ENCODE measurements at regions not wholly inside any gene's neighbourhood (a gene's known extent, or its start where the extent isn't known, plus 50 kb on each side); places are given as distances from the start of the nearest gene placed in this dataset.

DNA sequence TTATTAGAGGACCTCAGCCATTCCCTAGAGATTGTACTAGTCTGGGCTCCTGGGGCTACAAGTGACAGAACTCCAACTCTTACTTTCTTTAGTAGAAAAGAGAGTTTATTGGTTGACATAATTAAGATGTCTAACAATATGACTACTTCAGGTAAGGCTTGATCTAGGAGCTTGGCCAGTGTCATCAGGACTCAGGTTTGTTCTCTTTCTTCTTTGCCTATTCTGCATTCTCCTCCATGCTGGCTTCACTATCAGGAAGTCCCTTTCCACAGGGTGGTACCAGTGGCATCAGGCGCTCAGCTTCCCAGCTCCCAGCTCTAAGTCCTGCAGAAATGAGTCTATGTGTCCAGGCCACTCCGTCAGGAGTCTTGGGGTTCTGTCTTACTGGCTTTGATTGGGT is 286.1 kb upstream of the EEF2KMT start:
- DNase-seq = no peak
- H3K4me3 ChIP-seq (ENCODE audit: low read length) = no peak overlapping the region
- no peaks in the 10 kb centered on the region for H3K27me3 ChIP-seq (ENCODE audit: control insufficient read depth, insufficient read depth, low read length)
- no peaks in the 10 kb centered on the region for H3K36me3 ChIP-seq (ENCODE audit: control insufficient read depth, insufficient read depth, low read length)
- no peak overlapping the region for H3K27ac ChIP-seq (ENCODE audit: low read length)
- no peaks in the 10 kb centered on the region for H3K4me1 ChIP-seq (ENCODE audit: control insufficient read depth, insufficient read depth, low read length)
- WGBS (ENCODE audit: insufficient coverage) = no CpG with 5 or more reads among the region's 2 CpGs
- H3K9me3 ChIP-seq (replicated peaks; ENCODE audit: control insufficient read depth, low read depth, low read length) = no peaks in the 10 kb centered on the region

- WGBS (ENCODE audit: insufficient coverage) = 60% methylated on average over 1 of the region's 4 CpGs
- Histone ChIP-seq H3K27ac (ENCODE audit: low read length) (no peak overlapping the region), H3K27me3 (ENCODE audit: control insufficient read depth, insufficient read depth, low read length) (no peaks in the 10 kb centered on the region), H3K9me3 (replicated peaks; ENCODE audit: control insufficient read depth, low read depth, low read length) (no peaks in the 10 kb centered on the region), H3K4me1 (ENCODE audit: control insufficient read depth, insufficient read depth, low read length) (no peaks in the 10 kb centered on the region), H3K4me3 (ENCODE audit: low read length) (no peak overlapping the region), H3K36me3 (ENCODE audit: control insufficient read depth, insufficient read depth, low read length) (no peaks in the 10 kb centered on the region)
- DNase-seq = no peak
These were observed 284.9 kb upstream of the EEF2KMT start for GRCh38 chr16:5382484-5382883.

GRCh38 chr16:5381481-5381880 is 283.9 kb upstream of the EEF2KMT start:
- H3K36me3 ChIP-seq (ENCODE audit: control insufficient read depth, insufficient read depth, low read length) = no peaks in the 10 kb centered on the region
- H3K27ac ChIP-seq (ENCODE audit: low read length) = no peak overlapping the region
- WGBS (ENCODE audit: insufficient coverage) = no CpG with 5 or more reads among the region's 3 CpGs
- no peak for DNase-seq
- H3K4me3 ChIP-seq (ENCODE audit: low read length) = no peak overlapping the region
- H3K27me3 ChIP-seq (ENCODE audit: control insufficient read depth, insufficient read depth, low read length) = no peaks in the 10 kb centered on the region
- no peaks in the 10 kb centered on the region for H3K9me3 ChIP-seq (replicated peaks; ENCODE audit: control insufficient read depth, low read depth, low read length)
- H3K4me1 ChIP-seq (ENCODE audit: control insufficient read depth, insufficient read depth, low read length) = no peaks in the 10 kb centered on the region

DNA sequence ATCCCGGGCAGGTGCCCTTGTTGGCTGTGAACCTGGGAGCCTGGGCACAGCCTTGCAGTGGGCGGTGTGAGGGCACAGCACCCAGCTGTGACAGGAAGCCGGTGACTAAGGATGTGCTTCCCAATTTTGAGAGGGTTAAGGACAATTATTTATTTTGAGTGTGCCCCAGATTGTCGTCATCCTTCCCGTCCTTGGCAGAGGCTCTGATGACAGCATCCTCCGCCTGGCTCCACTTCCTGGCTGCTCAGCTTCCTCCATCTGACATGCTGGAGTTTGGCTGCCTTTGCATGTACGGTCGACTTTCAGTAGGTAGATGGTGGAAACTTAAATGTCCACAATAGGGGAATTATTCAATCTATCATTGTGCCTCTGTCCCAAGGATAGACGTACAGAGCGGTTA is 282.4 kb upstream of the EEF2KMT start:
- Histone ChIP-seq H3K36me3 (ENCODE audit: control insufficient read depth, insufficient read depth, low read length) (no peaks in the 10 kb centered on the region), H3K4me1 (ENCODE audit: control insufficient read depth, insufficient read depth, low read length) (no peaks in the 10 kb centered on the region), H3K9me3 (replicated peaks; ENCODE audit: control insufficient read depth, low read depth, low read length) (no peaks in the 10 kb centered on the region), H3K4me3 (ENCODE audit: low read length) (no peak overlapping the region), H3K27ac (ENCODE audit: low read length) (no peak overlapping the region), H3K27me3 (ENCODE audit: control insufficient read depth, insufficient read depth, low read length) (no peaks in the 10 kb centered on the region)
- DNase-seq = no peak
- WGBS (ENCODE audit: insufficient coverage) = 62% methylated on average over 6 of the region's 10 CpGs

- 96% methylated on average over 3 of the region's 4 CpGs for WGBS (ENCODE audit: insufficient coverage)
These were observed 280.9 kb upstream of the EEF2KMT start for GRCh38 chr16:5378531-5378930.

DNA sequence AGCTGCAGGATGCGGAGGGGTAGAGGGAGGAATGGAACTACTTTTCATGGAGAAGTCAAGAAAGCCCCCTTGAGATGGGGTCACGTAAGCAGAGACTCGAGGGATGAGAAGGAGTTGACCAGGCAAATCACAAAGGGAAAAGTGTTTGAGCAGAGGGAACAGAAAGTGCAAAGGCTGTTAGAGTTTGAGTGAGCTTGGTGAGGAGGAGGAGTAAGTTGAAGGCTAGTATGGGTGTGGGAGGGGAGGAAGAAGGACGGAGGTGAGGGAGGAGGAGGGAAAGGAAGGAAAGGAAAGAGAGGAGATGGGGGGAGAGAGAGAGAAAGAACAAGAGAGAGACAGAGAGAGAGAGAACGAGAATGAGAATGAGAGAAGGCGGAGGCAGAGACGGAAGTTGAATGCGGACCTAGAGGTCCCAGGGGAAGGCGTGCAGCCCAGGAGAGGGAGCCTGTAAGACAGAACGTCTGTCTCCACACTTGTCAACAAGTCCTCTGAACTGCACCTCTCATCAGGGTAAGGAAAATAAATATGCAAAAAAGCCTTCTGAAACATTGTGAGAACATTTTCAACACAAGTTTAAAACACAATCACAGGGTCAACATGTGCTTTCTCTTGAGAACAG is 279.8 kb upstream of the EEF2KMT start:
- no peaks in the 10 kb centered on the region for H3K36me3 ChIP-seq (ENCODE audit: control insufficient read depth, insufficient read depth, low read length)
- H3K4me1 ChIP-seq (ENCODE audit: control insufficient read depth, insufficient read depth, low read length) = peaks cover 6% of the 10 kb centered on the region
- no peaks in the 10 kb centered on the region for H3K27me3 ChIP-seq (ENCODE audit: control insufficient read depth, insufficient read depth, low read length)
- H3K9me3 ChIP-seq (replicated peaks; ENCODE audit: control insufficient read depth, low read depth, low read length) = no peaks in the 10 kb centered on the region
- no peak overlapping the region for H3K27ac ChIP-seq (ENCODE audit: low read length)
- H3K4me3 ChIP-seq (ENCODE audit: low read length) = no peak overlapping the region
- WGBS (ENCODE audit: insufficient coverage) = 47% methylated on average over 8 of the region's 10 CpGs
- no peak for DNase-seq

More at GRCh38 chr16:5378531-5378930, 280.9 kb upstream of the EEF2KMT start:
- H3K36me3 ChIP-seq (ENCODE audit: control insufficient read depth, insufficient read depth, low read length) = no peaks in the 10 kb centered on the region
- H3K27me3 ChIP-seq (ENCODE audit: control insufficient read depth, insufficient read depth, low read length) = no peaks in the 10 kb centered on the region
- no peak overlapping the region for H3K27ac ChIP-seq (ENCODE audit: low read length)
- H3K9me3 ChIP-seq (replicated peaks; ENCODE audit: control insufficient read depth, low read depth, low read length) = no peaks in the 10 kb centered on the region
- no peak for DNase-seq
- H3K4me1 ChIP-seq (ENCODE audit: control insufficient read depth, insufficient read depth, low read length) = no peaks in the 10 kb centered on the region
- H3K4me3 ChIP-seq (ENCODE audit: low read length) = no peak overlapping the region

GRCh38 chr16:5374184-5374583 is 276.6 kb upstream of the EEF2KMT start:
- Histone ChIP-seq H3K4me1 (ENCODE audit: control insufficient read depth, insufficient read depth, low read length) (peaks cover 7% of the 10 kb centered on the region), H3K4me3 (ENCODE audit: low read length) (no peak overlapping the region), H3K36me3 (ENCODE audit: control insufficient read depth, insufficient read depth, low read length) (no peaks in the 10 kb centered on the region), H3K27me3 (ENCODE audit: control insufficient read depth, insufficient read depth, low read length) (no peaks in the 10 kb centered on the region), H3K9me3 (replicated peaks; ENCODE audit: control insufficient read depth, low read depth, low read length) (no peaks in the 10 kb centered on the region), H3K27ac (ENCODE audit: low read length) (no peak overlapping the region)
- WGBS (ENCODE audit: insufficient coverage) = 71% methylated on average over 4 of the region's 4 CpGs
- no peak for DNase-seq

DNA sequence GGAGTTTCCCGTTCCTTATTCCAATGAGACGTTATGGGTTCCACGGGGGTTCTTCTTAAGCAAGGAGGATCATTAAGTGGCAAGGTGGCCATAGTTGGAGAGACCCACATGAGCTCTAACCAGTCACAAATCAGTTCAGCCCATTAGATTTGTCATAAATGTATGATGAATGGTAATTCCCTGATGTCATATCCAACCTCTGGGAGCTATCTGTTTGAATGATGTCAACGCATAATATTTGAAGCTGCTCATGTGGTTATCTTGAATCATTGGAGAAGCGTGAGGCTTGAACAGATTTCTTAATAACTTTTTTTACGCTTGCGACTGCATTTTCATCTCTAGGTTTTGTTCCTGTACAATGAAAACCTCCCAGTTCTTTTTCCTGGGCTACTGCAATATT is 270.4 kb upstream of the EEF2KMT start:
- H3K4me1 ChIP-seq (ENCODE audit: control insufficient read depth, insufficient read depth, low read length) = peaks cover 4% of the 10 kb centered on the region
- no peaks in the 10 kb centered on the region for H3K27me3 ChIP-seq (ENCODE audit: control insufficient read depth, insufficient read depth, low read length)
- H3K36me3 ChIP-seq (ENCODE audit: control insufficient read depth, insufficient read depth, low read length) = no peaks in the 10 kb centered on the region
- no peak overlapping the region for H3K4me3 ChIP-seq (ENCODE audit: low read length)
- DNase-seq = no peak
- no CpG with 5 or more reads among the region's 7 CpGs for WGBS (ENCODE audit: insufficient coverage)
- no peak overlapping the region for H3K27ac ChIP-seq (ENCODE audit: low read length)
- no peaks in the 10 kb centered on the region for H3K9me3 ChIP-seq (replicated peaks; ENCODE audit: control insufficient read depth, low read depth, low read length)

GRCh38 chr16:5366126-5366525 is 268.5 kb upstream of the EEF2KMT start:
- Histone ChIP-seq H3K27me3 (ENCODE audit: control insufficient read depth, insufficient read depth, low read length) (no peaks in the 10 kb centered on the region), H3K9me3 (replicated peaks; ENCODE audit: control insufficient read depth, low read depth, low read length) (no peaks in the 10 kb centered on the region), H3K27ac (ENCODE audit: low read length) (no peak overlapping the region), H3K4me1 (ENCODE audit: control insufficient read depth, insufficient read depth, low read length) (no peaks in the 10 kb centered on the region), H3K4me3 (ENCODE audit: low read length) (no peak overlapping the region), H3K36me3 (ENCODE audit: control insufficient read depth, insufficient read depth, low read length) (no peaks in the 10 kb centered on the region)
- no peak for DNase-seq
- WGBS (ENCODE audit: insufficient coverage) = 75% methylated on average over 1 of the region's 4 CpGs

GRCh38 chr16:5364186-5364585 is 266.6 kb upstream of the EEF2KMT start:
- Histone ChIP-seq H3K9me3 (replicated peaks; ENCODE audit: control insufficient read depth, low read depth, low read length) (no peaks in the 10 kb centered on the region), H3K4me1 (ENCODE audit: control insufficient read depth, insufficient read depth, low read length) (peaks cover 3% of the 10 kb centered on the region)
- 42% methylated on average over 2 of the region's 5 CpGs for WGBS (ENCODE audit: insufficient coverage)

GRCh38 chr16:5361322-5361721 is 263.7 kb upstream of the EEF2KMT start:
- peaks cover 3% of the 10 kb centered on the region for H3K4me1 ChIP-seq (ENCODE audit: control insufficient read depth, insufficient read depth, low read length)
- no peaks in the 10 kb centered on the region for H3K9me3 ChIP-seq (replicated peaks; ENCODE audit: control insufficient read depth, low read depth, low read length)
- H3K36me3 ChIP-seq (ENCODE audit: control insufficient read depth, insufficient read depth, low read length) = no peaks in the 10 kb centered on the region
- 61% methylated on average over 3 of the region's 5 CpGs for WGBS (ENCODE audit: insufficient coverage)
- H3K27ac ChIP-seq (ENCODE audit: low read length) = no peak overlapping the region
- H3K4me3 ChIP-seq (ENCODE audit: low read length) = no peak overlapping the region
- H3K27me3 ChIP-seq (ENCODE audit: control insufficient read depth, insufficient read depth, low read length) = no peaks in the 10 kb centered on the region
- DNase-seq = no peak

More at GRCh38 chr16:5364186-5364585, 266.6 kb upstream of the EEF2KMT start:
- no peak for DNase-seq
- no peaks in the 10 kb centered on the region for H3K27me3 ChIP-seq (ENCODE audit: control insufficient read depth, insufficient read depth, low read length)
- H3K36me3 ChIP-seq (ENCODE audit: control insufficient read depth, insufficient read depth, low read length) = no peaks in the 10 kb centered on the region
- H3K27ac ChIP-seq (ENCODE audit: low read length) = no peak overlapping the region
- no peak overlapping the region for H3K4me3 ChIP-seq (ENCODE audit: low read length)
